ENCODE measurements at regions not wholly inside any gene's neighbourhood (a gene's known extent, or its start where the extent isn't known, plus 50 kb on each side); places are given as distances from the start of the nearest gene placed in this dataset.
A peak's percentile ranks its signal among the peaks of the same experiment; 100 is the strongest.

- Mint-ChIP-seq H3K4me3 (ENCODE audit: unreplicated experiment) (no peak overlapping the region), H3K27ac (ENCODE audit: unreplicated experiment) (peak overlapping the region; percentile 19), H3K9me3 (ENCODE audit: low read depth) (peaks cover 18% of the 10 kb centered on the region), H3K27me3 (ENCODE audit: low read depth) (no peaks in the 10 kb centered on the region), H3K4me1 (ENCODE audit: low read depth) (peaks cover 38% of the 10 kb centered on the region), H3K36me3 (ENCODE audit: low read depth) (peaks cover 1% of the 10 kb centered on the region)
- no peak for TF ChIP-seq CTCF (IDR thresholded peaks at IDR 0.05)
- DNase-seq (ENCODE audit: low spot score) = no peak
These were observed 189.0 kb upstream of the HCCS start for GRCh38 chrX:10922159-10922558.

GRCh38 chrX:10922835-10923234, 188.3 kb upstream of the HCCS start:
- TF ChIP-seq CTCF (IDR thresholded peaks at IDR 0.05) = no peak
- no peak for DNase-seq (ENCODE audit: low spot score)
- Mint-ChIP-seq H3K36me3 (ENCODE audit: low read depth) (peaks cover 1% of the 10 kb centered on the region), H3K4me1 (ENCODE audit: low read depth) (peaks cover 39% of the 10 kb centered on the region), H3K27ac (ENCODE audit: unreplicated experiment) (no peak overlapping the region), H3K9me3 (ENCODE audit: low read depth) (peaks cover 18% of the 10 kb centered on the region), H3K4me3 (ENCODE audit: unreplicated experiment) (no peak overlapping the region), H3K27me3 (ENCODE audit: low read depth) (no peaks in the 10 kb centered on the region)

GRCh38 chrX:10923466-10923865, 187.7 kb upstream of the HCCS start:
- no peak for TF ChIP-seq CTCF (IDR thresholded peaks at IDR 0.05)
- no peaks in the 10 kb centered on the region for H3K27me3 Mint-ChIP-seq (ENCODE audit: low read depth)
- no peak overlapping the region for H3K27ac Mint-ChIP-seq (ENCODE audit: unreplicated experiment)
- peaks cover 1% of the 10 kb centered on the region for H3K36me3 Mint-ChIP-seq (ENCODE audit: low read depth)
- H3K4me1 Mint-ChIP-seq (ENCODE audit: low read depth) = peaks cover 39% of the 10 kb centered on the region
- H3K4me3 Mint-ChIP-seq (ENCODE audit: unreplicated experiment) = no peak overlapping the region
- no peak for DNase-seq (ENCODE audit: low spot score)
- H3K9me3 Mint-ChIP-seq (ENCODE audit: low read depth) = peaks cover 22% of the 10 kb centered on the region

GRCh38 chrX:10926404-10926803, 184.7 kb upstream of the HCCS start:
- TF ChIP-seq CTCF (IDR thresholded peaks at IDR 0.05) = no peak
- Mint-ChIP-seq H3K27me3 (ENCODE audit: low read depth) (no peaks in the 10 kb centered on the region), H3K4me3 (ENCODE audit: unreplicated experiment) (no peak overlapping the region), H3K4me1 (ENCODE audit: low read depth) (peaks cover 54% of the 10 kb centered on the region), H3K36me3 (ENCODE audit: low read depth) (peaks cover 1% of the 10 kb centered on the region), H3K27ac (ENCODE audit: unreplicated experiment) (no peak overlapping the region), H3K9me3 (ENCODE audit: low read depth) (peaks cover 23% of the 10 kb centered on the region)
- DNase-seq (ENCODE audit: low spot score) = no peak

- H3K4me3 Mint-ChIP-seq (ENCODE audit: unreplicated experiment) = no peak overlapping the region
- no peak for DNase-seq (ENCODE audit: low spot score)
- H3K27ac Mint-ChIP-seq (ENCODE audit: unreplicated experiment) = peak overlapping the region; percentile 57
- peaks cover 1% of the 10 kb centered on the region for H3K36me3 Mint-ChIP-seq (ENCODE audit: low read depth)
- no peaks in the 10 kb centered on the region for H3K27me3 Mint-ChIP-seq (ENCODE audit: low read depth)
- peaks cover 53% of the 10 kb centered on the region for H3K4me1 Mint-ChIP-seq (ENCODE audit: low read depth)
- no peak for TF ChIP-seq CTCF (IDR thresholded peaks at IDR 0.05)
- peaks cover 21% of the 10 kb centered on the region for H3K9me3 Mint-ChIP-seq (ENCODE audit: low read depth)
These were observed 184.2 kb upstream of the HCCS start for GRCh38 chrX:10926891-10927290.
